GM21367 (cell line): ENCODE measurements at regions not wholly inside any gene's neighbourhood (a gene's known extent, or its start where the extent isn't known, plus 50 kb on each side); places are given as distances from the start of the nearest gene placed in this dataset.

Experiments used
- ATAC-seq: cut with Tn5 transposase; IDR thresholded peaks from one replicate; pipeline ENCODE4 v1.9.1; 2021; ENCODE audit not compliant: unreplicated experiment

GRCh38 chr1:198105185-198105584, 51.6 kb upstream of the NEK7 start:
- no peak for ATAC-seq

- no peak for ATAC-seq
Measured at GRCh38 chr1:198106011-198106410, 50.8 kb upstream of the NEK7 start.
